RWPE2 (cell line): ENCODE measurements at regions not wholly inside any gene's neighbourhood (a gene's known extent, or its start where the extent isn't known, plus 50 kb on each side); places are given as distances from the start of the nearest gene placed in this dataset.
"Not testable (repeated sequence)": the region's sequence is repeated elsewhere in the genome, so short reads cannot be mapped to it uniquely, and the experiment has no call there.

Experiments used
- ATAC-seq: fragments of 200-7000 bp; cut with Tn5 transposase; 3 replicates; pipeline ENCODE4 v1.9.1; 2021; ENCODE audit warnings: low read depth
- DNase-seq: peaks from one replicate; pipeline ENCODE4 v3.0.0-alpha.2; 2020; ENCODE audit warnings: low spot score
- H3K27ac ChIP-seq: fragments of 450-650 bp; 2 replicates; pipeline ENCODE4 v1.5.1; 2017; ENCODE audit warnings: mild to moderate bottlenecking; ENCODE audit not compliant: poor library complexity, severe bottlenecking
- H3K27me3 ChIP-seq: fragments of 250-450 bp; sonication (Bioruptor Pico); 2 replicates; pipeline ENCODE4 v1.5.1; 2021; ENCODE audit warnings: mild to moderate bottlenecking, moderate library complexity; ENCODE audit not compliant: insufficient read depth, poor library complexity, severe bottlenecking
- H3K36me3 ChIP-seq: fragments of 250-450 bp; sonication (Bioruptor Pico); 2 replicates; pipeline ENCODE4 v1.5.1; 2020; ENCODE audit warnings: low read depth, mild to moderate bottlenecking, moderate library complexity
- H3K4me1 ChIP-seq: fragments of 250-450 bp; sonication (Bioruptor Pico); 2 replicates; pipeline ENCODE4 v1.5.1; 2021; ENCODE audit warnings: mild to moderate bottlenecking, moderate library complexity; ENCODE audit not compliant: insufficient read depth, poor library complexity, severe bottlenecking
- H3K4me3 ChIP-seq: fragments of 250-450 bp; sonication (Bioruptor Pico); 2 replicates; pipeline ENCODE4 v1.5.1; 2021; ENCODE audit warnings: mild to moderate bottlenecking, moderate library complexity; ENCODE audit not compliant: severe bottlenecking
- H3K9me3 ChIP-seq: fragments of 250-450 bp; sonication (Bioruptor Pico); 2 replicates; pipeline ENCODE4 v1.5.1; 2021; ENCODE audit warnings: mild to moderate bottlenecking, moderate library complexity; ENCODE audit not compliant: severe bottlenecking

DNA sequence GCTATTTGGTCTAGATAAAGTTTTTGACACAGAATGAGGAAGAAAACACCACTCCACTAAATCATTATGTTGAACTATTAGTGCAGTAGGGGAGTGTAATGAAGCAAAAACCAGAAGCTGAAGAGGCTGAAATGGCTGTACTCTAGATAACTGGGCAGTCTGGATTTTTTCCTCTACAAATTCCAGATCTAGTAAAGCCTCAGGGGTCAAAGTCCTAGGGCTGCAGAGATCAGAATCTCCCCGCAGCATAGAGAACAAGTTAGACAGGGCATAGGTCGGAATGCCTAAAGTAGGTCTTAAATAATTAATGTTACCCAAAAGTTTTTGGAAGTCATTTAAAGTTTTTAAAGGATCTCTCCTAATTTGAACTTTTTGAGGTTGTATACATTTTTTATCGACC is 180.9 kb downstream of the OTOP1 start:
- not testable (repeated sequence) for H3K4me3 ChIP-seq, H3K9me3 ChIP-seq, H3K36me3 ChIP-seq, H3K27me3 ChIP-seq, H3K4me1 ChIP-seq, H3K27ac ChIP-seq, DNase-seq, ATAC-seq

GRCh38 chr4:4046686-4047085 is 180.0 kb downstream of the OTOP1 start:
- not testable (repeated sequence) for DNase-seq, H3K27ac ChIP-seq, H3K9me3 ChIP-seq, H3K4me3 ChIP-seq, H3K36me3 ChIP-seq, H3K4me1 ChIP-seq, H3K27me3 ChIP-seq, ATAC-seq

GRCh38 chr4:4047202-4047601 is 179.5 kb downstream of the OTOP1 start:
- not testable (repeated sequence) for DNase-seq, H3K36me3 ChIP-seq, ATAC-seq, H3K27ac ChIP-seq, H3K9me3 ChIP-seq, H3K27me3 ChIP-seq, H3K4me1 ChIP-seq, H3K4me3 ChIP-seq

- H3K4me1 ChIP-seq, DNase-seq, H3K4me3 ChIP-seq, H3K27me3 ChIP-seq, ATAC-seq, H3K36me3 ChIP-seq, H3K9me3 ChIP-seq, H3K27ac ChIP-seq: not testable (repeated sequence)
Measured at GRCh38 chr4:4048227-4048626, 178.5 kb downstream of the OTOP1 start.

- not testable (repeated sequence) for ATAC-seq, H3K9me3 ChIP-seq, H3K4me3 ChIP-seq, H3K27me3 ChIP-seq, H3K4me1 ChIP-seq, H3K27ac ChIP-seq, DNase-seq, H3K36me3 ChIP-seq
Measured at GRCh38 chr4:4050781-4051180, 175.9 kb downstream of the OTOP1 start.

DNA sequence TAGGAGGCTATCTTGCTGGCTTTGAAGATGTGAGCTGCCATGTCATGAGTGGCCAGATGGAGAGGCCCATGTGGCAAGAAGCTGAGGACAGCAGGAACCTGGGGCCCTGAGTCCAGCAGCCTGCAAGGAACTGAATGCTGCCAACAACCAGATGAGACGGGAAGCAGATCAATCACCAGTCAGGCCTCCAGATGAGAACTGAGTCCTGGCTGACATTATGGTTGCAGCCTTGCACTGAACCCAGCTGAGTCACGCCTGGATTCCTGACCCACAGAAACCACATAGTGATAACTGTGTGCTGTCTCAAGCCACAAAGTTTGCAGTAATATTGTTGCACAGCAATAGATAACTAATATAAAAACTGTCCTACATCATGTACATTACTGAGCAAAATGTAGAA is 173.8 kb downstream of the OTOP1 start:
- H3K36me3 ChIP-seq, H3K27ac ChIP-seq, H3K4me3 ChIP-seq, DNase-seq, ATAC-seq, H3K4me1 ChIP-seq, H3K27me3 ChIP-seq, H3K9me3 ChIP-seq: not testable (repeated sequence)

DNA sequence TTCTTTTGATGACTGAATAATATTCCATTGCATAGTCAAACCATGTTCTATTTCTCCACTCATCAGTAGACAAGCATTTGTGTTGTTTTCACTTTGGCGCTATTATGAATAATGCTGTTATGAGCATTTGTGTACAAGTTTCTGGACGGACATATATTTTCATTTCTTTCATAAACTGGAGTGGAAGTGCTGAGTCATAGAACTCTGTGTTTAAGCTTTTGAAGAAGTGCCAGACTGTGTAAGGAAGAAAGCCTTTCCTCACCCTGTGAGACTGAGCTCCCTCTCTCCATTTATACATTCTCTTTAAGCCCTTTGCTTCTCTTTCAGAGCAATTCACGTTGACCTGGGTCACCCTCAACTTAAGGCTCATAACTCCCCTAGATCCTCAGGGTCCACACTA is 169.5 kb downstream of the OTOP1 start:
- H3K27me3 ChIP-seq, DNase-seq, H3K4me3 ChIP-seq, H3K4me1 ChIP-seq, H3K27ac ChIP-seq, H3K36me3 ChIP-seq, H3K9me3 ChIP-seq, ATAC-seq: not testable (repeated sequence)

- H3K4me1 ChIP-seq, H3K4me3 ChIP-seq, DNase-seq, H3K9me3 ChIP-seq, H3K27ac ChIP-seq, ATAC-seq, H3K27me3 ChIP-seq, H3K36me3 ChIP-seq: not testable (repeated sequence)
Measured at GRCh38 chr4:4084171-4084570, 142.6 kb downstream of the OTOP1 start.

GRCh38 chr4:4089716-4090419 is 136.9 kb downstream of the OTOP1 start:
- H3K27me3 ChIP-seq, H3K4me1 ChIP-seq, H3K4me3 ChIP-seq, ATAC-seq, H3K27ac ChIP-seq, DNase-seq, H3K9me3 ChIP-seq, H3K36me3 ChIP-seq: not testable (repeated sequence)

DNA sequence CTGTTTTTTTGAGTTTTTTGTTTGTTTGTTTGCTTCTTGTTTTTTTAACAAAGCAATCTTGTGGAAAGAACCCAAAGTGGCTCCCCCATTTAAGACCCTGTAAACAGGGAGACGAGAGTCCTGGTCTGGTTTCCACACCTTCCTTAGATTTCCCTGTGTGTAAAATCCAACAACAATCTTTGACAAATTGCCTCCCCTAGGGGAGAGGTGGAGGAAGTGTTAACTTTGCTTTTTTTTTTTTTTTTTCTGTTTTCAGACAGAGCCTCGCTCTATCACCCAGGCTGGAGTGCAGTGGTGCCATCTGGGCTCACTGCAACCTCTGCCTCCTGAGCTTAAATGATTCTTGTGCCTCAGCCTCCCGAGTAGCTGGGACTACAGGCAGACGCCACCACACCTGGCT is 136.0 kb downstream of the OTOP1 start:
- H3K36me3 ChIP-seq, H3K9me3 ChIP-seq, H3K27ac ChIP-seq, H3K27me3 ChIP-seq, DNase-seq, H3K4me1 ChIP-seq, ATAC-seq, H3K4me3 ChIP-seq: not testable (repeated sequence)

- DNase-seq, ATAC-seq, H3K36me3 ChIP-seq, H3K4me1 ChIP-seq, H3K27ac ChIP-seq, H3K27me3 ChIP-seq, H3K4me3 ChIP-seq, H3K9me3 ChIP-seq: not testable (repeated sequence)
Measured at GRCh38 chr4:4092159-4092558, 134.6 kb downstream of the OTOP1 start.

DNA sequence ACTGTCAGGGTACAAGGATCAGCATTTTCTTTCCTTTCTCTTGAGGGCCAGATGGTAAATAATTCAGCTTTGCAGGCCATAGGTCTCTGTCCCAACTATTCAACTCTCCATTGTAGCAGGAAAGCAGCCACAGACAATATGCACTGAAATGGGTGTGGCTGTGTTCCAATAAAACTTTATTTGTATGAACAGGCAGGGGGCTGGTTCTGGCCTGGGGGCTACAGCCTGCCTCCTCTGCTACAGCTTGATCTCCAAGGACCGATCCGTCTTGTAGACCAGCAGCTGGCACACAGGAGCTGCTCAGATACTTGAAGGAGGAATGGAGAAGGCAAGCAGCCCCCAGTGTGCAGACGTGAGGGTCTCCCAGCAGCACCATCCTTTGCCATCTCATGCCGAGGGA is 127.1 kb downstream of the OTOP1 start:
- H3K27me3 ChIP-seq, H3K36me3 ChIP-seq, ATAC-seq, H3K9me3 ChIP-seq, H3K4me1 ChIP-seq, H3K4me3 ChIP-seq, H3K27ac ChIP-seq, DNase-seq: not testable (repeated sequence)
